ENCODE measurements at regions not wholly inside any gene's neighbourhood (a gene's known extent, or its start where the extent isn't known, plus 50 kb on each side); places are given as distances from the start of the nearest gene placed in this dataset.

DNA sequence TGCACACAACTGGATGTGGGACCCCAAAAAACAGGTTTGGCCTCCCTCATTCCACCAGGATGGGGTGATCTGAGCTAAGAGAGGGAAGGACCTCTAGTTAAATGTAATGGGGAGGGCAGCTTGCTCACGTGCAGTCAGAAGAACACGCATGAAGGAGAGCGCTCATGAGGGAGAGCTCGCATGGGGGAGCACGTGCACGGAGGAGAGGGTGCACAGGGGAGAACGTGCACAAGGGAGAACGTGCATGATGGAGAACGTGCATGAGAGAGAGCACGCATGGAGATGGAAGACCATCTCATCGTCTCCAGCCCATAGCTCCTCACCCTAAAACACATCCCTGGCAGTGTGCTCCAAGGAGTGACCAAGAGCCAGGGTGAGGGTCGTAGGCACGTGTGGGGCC is 141.2 kb downstream of the RBFOX3 start:
- DNase-seq, result no peak

DNA sequence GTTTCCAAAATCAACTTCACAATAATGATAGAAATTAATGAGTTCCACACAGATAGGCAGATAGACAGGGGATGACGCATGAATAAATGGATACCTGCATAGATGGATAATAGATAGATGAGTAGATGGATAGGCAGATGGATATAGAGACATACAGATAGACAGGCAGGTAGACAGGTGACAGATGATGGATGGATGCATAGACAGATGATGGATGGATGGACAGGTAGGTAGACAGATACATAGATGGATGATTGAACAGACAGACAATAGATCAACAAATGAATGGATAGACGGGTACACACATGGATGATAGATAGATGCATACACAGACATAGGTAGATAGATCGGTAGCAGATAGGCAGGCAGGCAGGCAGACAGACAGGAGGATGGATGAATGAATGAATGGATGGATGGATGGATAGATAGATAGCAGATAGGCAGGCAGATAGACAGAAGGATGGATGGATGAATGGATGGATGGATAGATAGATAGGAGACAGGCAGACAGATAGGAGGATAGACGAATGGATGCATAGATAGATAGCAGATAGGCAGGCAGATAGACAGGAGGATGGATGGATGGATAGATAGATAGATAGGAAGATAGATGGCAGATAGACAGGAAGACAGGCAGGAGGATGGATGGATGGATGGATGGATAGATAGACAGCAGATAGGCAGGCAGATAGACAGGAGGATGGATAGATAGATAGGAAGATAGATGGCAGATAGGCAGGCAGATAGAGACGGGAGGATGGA is 142.5 kb downstream of the RBFOX3 start:
- DNase-seq, result no peak

DNA sequence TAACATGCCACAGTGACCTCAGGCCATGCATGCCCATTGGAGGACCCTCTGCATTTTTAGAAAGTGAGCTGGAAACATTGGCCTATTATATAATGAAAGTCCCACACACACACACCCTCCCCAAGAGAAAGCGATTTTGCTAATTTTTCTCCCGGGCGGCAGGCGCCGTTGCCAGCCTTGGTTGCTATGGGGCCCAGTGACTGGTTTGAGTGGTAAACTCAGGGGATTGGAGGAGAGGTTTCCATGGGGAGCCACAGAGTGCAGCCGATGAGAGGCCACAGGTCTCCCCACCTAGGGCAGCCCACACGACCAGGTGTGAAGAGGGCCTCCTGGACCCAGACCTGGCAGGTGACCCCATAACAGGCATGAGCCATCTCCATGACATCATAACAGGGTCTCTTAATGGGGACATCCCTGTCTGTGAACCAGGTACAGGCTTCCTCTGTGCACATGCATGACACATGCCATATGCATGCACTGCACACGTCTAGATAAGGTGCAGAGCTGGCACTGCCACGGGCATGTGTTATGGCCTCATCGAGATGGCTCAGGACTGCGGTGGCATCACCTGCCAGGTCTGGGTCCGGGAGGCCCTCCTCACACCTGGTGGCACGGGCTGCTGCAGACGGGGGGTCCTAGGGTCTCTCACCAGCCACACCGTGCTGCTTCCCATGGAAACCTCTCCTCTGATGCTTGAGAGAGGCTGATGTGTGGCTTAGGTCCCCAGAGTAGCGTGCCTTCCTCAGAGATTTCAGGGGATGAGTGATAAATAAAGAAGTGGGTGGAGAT is 144.1 kb downstream of the RBFOX3 start:
- no peak for DNase-seq

DNA sequence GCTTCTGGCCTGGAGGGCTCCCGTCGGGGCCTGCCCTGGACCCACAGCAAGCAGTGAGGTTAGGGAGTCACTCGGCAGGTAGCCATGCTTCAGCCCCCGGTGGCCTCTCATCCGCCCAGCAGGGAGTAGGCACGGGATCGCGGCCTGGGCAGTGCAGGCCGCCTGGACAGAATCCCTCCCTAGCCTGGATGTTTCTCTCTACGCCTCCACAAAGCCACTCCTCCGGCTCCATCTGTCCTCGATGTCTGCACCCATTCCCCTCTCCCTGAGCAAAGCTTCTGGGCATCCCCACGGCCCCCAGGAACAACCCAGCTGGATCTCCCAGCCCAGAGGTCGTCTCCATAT is 145.2 kb downstream of the RBFOX3 start:
- no peak for DNase-seq

DNA sequence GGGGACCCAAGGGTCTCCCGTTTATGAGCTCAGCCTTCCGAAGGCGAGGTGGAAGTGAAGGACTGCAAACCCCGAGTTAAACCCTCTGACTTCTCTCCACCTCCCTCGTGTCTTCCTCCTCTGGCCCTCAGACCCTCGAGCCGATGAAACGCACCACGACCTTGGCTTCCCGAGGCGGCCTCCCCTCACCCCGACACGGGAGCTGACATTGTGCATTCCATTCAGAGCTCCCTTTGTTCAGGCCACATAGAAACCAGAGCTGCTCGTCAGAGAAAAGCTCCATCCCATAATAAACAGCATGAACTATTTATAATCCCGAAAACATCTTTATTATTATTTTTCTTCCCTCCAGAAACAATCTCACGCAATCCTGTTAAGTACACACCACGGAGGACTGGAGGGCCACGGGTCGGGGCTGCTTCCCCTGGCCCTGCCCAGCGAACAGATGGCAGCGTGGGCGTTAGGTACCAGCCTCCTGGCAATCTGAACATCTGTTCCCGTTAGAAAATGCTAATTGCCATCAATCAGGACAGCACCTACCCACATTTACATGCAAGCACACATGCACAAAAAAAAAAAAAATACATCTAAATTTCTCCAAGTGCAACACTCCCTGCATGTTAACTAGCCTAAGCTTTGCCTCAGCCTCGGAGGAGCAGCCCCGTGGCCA is 145.7 kb downstream of the RBFOX3 start:
- DNase-seq, result no peak

DNA sequence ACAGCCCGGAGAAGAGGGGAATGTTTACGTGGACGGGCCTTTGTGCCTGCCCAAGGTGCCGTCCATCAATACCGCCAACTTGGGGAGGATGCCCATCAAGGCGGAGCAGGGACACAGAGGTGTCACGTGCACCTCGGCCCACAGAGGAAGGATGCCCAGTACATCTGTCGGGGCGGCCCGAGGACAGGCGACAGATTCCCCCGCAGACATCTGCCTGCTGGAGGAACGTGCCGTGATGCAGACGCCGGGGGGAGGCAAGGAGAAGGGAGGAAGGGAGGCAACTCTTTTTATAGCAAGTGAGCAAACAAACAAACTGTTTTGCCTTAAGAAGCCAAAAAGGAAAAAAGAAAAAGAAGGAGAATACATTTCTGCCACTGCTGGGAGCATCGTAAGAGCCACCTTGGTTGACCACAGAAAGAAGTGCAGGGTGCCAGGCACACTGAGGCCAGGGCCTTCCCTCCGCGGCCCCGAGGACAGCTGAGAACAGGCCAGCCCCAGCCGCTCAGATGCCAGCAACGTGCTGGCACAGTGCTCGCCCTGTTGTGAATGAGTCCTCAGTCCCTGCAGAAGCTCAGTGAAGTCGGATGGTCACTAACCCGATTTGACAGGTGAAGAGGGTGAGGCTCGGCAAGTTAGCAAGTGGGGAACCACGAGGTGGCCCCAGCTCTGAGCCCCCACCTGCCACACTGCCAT is 146.4 kb downstream of the RBFOX3 start:
- DNase-seq, result no peak

DNA sequence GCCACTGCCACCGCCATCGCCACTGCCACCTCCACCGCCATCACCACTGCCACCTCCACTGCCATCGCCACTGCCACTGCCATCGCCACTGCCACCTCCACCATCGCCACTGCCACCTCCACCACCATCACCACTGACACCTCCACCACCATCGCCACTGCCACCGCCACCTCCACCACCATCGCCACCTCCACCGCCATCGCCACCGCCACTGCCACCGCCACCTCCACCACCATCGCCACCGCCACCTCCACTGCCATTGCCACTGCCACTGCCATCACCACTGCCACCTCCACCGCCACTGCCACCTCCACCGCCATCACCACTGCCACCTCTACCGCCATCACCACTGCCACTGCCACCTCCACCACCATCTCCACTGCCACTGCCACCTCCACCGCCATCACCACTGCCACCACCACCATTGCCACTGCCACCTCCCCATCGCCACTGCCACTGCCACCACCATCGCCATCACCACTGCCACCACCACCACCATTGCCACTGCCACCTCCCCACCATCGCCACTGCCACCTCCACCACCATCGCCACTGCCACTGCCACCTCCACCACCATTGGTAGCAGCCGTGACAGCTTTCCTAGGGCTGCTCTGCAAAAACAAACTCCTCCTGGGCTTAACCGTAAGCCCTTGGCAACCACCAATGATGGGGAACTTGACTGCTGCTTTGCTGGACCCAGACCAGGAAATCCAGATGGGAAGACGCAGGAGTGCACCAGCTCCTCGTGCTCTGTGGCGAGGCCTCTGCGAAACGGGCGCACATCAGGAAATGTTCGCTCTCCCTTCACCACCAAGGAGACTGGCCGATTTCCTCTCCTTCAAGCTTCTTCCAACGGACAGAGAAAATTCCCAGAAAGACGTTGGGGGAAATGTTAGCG is 147.2 kb downstream of the RBFOX3 start:
- no peak for DNase-seq

DNA sequence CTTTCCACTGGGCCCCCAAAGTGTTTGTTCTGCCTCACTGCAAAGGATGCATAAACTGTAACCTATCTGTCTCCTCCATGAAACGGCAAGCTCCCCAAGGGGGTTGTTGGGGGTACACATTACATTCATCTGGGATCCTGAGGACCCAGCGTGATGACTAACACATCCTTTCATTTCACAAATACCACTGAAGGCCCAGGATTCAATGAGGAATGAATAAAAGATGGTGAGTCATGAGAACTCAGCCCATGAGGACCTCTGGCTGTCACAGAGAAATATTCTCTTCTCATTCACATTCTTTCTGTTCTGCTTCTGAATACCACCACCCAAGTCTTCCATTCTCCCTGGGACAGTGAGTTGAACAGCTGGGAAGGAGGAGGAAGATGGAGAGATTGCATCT is 149.8 kb downstream of the RBFOX3 start:
- no peak for DNase-seq

DNA sequence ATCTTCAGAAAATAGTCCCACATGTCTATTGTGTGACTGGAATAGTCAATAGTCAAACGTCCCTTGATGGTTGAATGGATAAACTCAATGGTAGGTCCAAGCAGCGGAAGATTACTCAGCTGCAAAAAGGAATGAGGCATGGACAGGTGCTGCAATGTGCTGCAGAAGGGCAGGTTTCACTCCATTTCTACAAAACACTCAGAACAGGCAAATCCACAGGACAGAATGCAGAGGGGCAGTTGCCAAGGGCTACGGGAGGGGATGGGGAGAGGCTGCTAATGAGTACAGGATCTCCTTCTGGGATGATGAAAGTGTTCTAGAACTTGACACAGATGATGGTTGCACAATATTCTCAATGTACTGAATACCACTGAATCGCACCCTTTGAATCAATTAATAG is 151.0 kb downstream of the RBFOX3 start:
- DNase-seq, result no peak

DNA sequence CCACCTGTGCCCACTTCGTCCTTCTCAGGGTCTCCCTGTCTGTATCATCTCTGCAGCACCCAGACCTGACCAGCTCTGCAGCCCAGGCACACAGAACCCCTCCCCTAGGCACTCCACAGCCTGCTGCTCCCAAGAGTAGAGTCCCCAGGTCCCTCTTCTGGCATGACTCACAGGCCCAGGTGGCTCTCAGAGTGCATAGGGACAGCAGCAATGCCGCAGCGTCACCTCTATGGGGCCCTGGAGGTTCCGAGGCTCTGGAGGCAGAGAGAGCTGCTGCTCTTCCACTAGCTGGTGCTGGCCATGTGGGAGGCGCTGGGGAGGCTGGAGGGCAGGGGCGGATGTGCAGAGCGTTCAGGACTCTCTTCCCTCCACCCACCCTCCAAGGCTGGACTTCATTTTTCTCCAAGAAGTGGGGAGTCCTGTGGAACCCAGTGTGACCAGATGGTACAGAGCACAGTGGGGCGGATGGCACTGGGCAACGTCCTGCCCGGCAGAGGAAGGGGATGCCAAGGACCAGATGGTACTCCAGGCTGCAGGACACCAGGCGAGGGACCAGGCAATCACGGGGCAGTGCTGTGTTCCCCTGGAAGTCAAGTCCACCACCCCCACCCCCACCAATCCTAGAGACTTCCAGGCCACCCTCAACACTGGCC is 151.7 kb downstream of the RBFOX3 start:
- no peak for DNase-seq

DNA sequence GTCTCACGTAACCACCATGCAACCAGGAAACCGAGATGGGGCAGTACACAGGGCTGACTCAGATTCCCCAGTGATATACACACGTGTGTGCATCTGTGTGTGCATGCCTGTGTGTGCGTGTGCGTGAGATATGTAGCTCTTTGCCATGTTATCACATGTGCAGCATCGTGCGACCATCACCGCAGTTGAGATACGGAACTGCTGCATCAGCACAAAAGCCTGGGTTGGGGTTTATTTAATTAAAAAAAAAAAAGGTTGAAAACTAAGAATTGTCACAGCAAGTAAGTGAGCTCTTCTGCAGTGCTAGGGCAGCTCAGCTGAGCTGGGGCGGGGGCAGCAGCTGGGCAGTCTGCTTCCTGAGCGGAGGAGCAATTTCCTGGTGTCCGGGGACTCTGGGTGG is 152.5 kb downstream of the RBFOX3 start:
- no peak for DNase-seq

DNA sequence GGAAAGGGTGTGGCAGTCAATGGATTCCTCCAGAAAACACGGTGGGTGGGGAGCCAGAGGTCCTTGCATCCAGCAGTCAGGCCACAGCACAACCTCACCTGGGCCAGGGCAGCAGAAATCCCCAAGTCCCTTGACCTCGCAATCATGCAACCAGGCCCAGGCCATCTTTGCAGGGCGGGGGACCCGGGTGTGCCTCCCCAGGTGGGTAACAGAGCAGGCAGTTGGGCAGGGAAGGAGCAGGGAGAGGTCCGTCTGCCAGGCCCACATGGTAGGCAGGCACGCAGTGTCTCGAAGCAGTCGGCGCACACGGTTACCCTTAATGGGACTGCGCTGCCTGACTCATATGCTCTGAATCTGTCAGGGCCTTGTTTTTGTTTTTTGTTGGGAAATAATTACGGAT is 153.0 kb downstream of the RBFOX3 start:
- no peak for DNase-seq

DNA sequence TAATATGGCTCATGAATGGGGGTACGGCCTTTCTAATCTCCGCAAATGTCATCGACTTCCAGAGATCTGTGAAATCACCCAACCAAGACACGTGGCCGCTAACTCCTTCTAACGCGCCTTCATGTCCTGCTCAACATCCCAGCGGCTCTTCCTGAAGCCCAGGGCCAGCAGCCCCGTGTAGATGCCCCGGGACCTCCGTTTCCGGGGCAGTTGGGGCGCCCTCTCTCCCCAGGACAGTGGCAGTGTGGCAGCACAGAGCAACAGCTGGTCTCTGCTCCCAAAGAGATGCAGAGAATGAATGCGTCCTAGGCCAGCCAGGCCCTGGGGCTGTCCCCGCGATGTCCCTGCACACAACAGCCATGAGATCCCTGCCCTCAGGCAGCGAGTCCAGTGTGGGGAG is 153.5 kb downstream of the RBFOX3 start:
- DNase-seq, result no peak

DNA sequence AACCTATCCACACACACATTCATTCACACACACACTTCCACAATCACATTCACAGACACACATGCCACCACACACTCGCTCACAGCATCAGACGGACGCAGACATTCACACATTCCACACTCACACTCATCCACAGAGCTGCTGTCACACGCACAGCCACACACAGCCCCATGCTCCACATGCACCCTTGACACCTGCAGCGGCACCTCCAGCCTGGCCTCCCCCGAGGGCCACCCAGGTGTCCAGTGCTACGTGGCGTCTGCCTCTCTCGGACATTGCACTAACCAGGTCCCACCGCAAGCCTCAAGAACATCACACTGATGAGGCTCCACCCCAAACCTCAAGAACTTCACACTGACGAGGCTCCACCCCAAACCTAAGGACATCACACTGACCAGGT is 155.2 kb downstream of the RBFOX3 start:
- DNase-seq, result no peak

DNA sequence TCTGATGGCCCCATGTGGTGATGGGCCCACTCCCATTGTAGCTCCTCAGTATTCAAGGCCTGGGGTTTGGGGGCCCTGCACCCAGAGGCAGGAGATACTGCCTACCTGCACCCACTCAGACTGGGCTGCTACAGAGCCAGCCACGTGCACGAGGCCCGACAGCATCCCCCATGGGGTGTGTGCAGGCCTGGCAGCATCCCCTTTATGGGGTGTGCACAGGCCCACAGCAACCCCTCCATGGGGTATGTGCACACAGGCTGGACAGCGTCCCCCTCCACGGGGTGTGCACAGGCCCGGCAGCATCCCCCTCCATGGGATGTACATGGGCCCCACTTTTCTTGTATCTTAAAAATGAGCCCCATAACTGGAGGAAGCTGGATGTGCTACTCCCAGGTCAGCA is 156.0 kb downstream of the RBFOX3 start:
- DNase-seq, result no peak

DNA sequence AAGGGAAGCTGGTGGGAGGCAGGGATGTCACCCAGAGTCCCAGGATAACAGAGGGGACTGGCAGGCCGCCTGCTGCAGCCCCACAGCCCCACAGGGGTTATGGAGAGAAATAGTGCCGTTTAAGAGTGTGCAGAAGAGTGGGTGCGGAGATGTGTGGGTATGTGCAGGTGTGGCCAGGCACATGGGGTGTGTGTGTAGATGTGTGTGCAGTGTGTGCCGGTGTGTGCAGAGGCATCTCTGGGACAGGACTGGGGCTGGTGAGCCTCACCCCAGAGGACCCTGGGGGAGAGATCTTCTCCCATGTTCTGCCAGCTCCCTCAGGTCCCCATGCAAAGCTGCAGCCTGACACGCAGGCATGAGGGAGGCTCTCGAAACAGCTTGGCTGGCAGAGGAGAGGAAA is 157.4 kb downstream of the RBFOX3 start:
- DNase-seq, result no peak

DNA sequence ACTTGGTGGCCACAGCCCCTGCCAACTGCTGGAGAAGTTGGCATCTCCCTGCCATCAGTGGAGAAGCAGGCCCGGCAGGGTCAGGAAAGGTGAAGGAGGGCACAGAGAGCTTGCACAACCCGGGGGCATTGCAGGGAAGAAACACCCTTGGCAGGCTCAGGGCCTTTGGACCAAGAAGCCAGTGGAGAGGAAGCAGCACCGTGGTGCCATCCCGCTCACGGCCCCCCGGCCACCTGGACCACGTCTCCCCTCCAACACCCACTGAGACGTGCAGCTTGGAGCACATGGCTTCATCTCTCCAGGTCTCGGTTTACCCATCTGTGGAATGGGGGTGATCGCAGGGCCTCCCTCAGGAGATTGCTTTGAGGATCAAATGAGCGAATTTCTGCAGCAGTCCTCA is 158.1 kb downstream of the RBFOX3 start:
- no peak for DNase-seq

DNA sequence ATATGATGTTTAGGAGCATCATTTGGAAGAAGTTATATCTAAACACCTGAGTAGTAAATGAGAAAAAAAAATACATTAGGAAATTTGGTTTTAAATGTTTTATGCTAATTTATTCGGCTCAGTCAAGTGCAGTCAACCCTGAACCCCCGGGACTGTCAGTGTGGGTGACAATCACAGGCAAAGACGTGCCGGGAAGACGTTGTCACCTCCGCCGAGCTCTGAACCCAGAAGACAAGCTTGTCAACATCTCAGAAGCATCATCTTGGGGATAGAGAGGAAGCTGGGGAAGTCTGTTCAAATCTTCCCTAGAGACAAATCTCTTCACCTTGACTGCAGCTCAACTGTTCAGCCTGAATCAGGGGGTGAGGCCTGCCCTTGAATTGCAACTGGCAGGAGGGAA is 159.7 kb downstream of the RBFOX3 start:
- no peak for DNase-seq

DNA sequence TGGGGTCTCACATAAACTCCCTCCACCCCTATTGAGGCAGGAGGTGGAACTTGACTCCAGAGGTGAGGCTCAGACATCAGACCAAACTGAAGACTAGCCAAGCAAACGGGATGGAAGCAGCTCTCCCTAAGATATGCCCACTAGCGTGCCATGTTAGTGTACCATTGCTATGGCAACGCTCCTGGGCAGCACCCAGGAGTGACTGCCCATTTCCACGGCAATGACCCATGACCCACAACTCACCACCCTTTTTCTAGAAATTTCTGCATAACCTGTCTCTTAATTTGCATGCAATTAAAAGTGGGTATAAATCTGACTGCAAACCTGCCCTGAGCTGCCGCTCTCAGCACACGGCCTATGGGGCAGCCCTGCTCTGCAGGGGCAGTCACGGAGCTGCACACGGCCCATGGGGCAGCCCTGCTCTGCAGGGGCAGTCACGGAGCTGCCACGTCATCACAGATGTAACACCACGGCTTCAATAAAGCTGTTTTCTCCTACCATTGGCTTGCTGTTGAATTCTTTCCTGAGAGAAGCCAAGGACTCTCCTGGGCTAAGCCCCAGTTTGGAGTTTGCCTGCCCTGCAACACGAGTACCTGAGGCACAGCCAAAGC is 164.3 kb downstream of the RBFOX3 start:
- no peak for DNase-seq

DNA sequence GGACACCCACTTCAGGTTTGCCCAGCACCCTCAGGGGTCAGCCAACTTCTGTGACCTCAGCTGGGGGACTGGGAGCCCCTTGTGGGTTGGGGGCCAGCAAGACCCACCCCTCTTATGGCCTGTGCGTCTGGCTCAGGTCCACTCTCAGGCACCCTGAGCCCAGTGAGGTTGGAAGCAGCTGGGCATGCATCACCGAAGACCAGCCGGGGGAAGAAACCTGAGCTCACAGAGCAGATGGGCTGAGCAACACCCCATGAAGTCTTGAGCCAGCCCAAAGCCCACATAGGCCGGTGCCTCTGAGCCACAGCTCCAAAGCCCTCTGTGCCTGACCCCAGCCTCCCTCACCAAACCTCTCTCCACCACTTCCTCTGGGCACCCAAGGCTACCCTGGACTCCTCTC is 166.7 kb downstream of the RBFOX3 start:
- DNase-seq, result no peak

DNA sequence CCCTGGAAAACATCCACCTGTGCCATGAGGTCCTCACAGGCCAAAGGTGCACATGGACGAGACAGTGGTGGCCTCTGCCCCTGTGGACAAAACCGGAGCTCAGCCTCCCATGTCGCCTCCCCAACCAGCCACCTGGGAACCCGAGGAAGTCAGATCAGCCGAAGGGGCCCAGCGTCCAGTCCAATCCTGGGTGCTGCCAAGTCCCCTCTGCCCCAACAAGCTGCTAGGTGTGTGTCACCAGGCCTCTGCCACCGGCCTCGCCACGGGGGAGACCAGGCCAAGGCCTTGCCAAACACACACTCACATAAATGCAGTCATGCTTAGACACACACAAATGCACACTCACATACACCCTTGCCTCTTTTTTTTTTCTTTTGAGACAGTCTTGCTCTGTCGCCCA is 167.8 kb downstream of the RBFOX3 start:
- no peak for DNase-seq
